ENCODE measurements at regions not wholly inside any gene's neighbourhood (a gene's known extent, or its start where the extent isn't known, plus 50 kb on each side); places are given as distances from the start of the nearest gene placed in this dataset.

DNA sequence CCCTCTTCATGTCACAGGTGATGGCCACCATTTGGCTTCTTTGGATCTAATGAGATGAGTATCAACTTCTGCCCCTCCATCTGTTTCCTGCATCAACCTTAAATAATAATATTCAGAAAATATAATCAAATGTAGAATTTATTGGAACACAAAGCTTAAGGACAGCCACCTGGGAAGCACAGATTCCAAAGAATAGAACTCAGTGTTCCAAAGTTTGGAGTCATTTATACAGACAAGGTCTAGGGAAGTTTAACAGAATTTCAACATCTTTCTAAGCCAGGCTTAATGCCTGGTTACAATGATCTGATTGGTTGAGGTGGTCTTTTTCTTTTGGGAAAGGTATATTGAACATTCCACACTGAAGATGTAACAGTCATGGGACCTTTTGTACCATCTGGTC lies 218.0 kb upstream of the PIEZO2 start:
- TF ChIP-seq EP300 (IDR thresholded peaks at IDR 0.05): no peak
- TF ChIP-seq, protein P1, sequence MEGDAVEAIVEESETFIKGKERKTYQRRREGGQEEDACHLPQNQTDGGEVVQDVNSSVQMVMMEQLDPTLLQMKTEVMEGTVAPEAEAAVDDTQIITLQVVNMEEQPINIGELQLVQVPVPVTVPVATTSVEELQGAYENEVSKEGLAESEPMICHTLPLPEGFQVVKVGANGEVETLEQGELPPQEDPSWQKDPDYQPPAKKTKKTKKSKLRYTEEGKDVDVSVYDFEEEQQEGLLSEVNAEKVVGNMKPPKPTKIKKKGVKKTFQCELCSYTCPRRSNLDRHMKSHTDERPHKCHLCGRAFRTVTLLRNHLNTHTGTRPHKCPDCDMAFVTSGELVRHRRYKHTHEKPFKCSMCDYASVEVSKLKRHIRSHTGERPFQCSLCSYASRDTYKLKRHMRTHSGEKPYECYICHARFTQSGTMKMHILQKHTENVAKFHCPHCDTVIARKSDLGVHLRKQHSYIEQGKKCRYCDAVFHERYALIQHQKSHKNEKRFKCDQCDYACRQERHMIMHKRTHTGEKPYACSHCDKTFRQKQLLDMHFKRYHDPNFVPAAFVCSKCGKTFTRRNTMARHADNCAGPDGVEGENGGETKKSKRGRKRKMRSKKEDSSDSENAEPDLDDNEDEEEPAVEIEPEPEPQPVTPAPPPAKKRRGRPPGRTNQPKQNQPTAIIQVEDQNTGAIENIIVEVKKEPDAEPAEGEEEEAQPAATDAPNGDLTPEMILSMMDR (IDR thresholded peaks at IDR 0.05): no peak
- no peak for TF ChIP-seq POLR2A (IDR thresholded peaks at IDR 0.05)

Measured in ovary (tissue), 3 donors.